Heart left ventricle (tissue), 13 donors: ENCODE measurements at regions not wholly inside any gene's neighbourhood (a gene's known extent, or its start where the extent isn't known, plus 50 kb on each side); places are given as distances from the start of the nearest gene placed in this dataset.
"Not testable (repeated sequence)": the region's sequence is repeated elsewhere in the genome, so short reads cannot be mapped to it uniquely, and the experiment has no call there.

Source experiments
- POLR2A ChIP-seq, 2 donors: fragments of 450-650 bp; IDR thresholded peaks; one replicate each; pipeline ENCODE4 v1.6.1; 2017; ENCODE audit warnings: antibody characterized with exemption in 2 of 2, mild to moderate bottlenecking in 2 of 2, moderate library complexity in 2 of 2
- TF ChIP-seq, protein P1 (sequence below), 12 donors: fragments of 200-600 bp; sonication (generic) in 4 of 12; IDR thresholded peaks; one replicate each; pipeline versions ENCODE4 v1.5.0 to v1.8.0; 2018 to 2022; ENCODE audit warnings: antibody characterized with exemption in 12 of 12, mild to moderate bottlenecking in 5 of 12
- donor health status: ischemic (EF 13 %, LVEDD 7.1; RV severe dilation, severe dysfunction).
- donor health status: DM: no; HTN: yes; CAD: no.
- donor health status: DM: no; HTN: no; CAD: no.
- donor health status: ischemic (EF 25% LVEDD 6.9; RV normal size, moderate dysfunction).
- donor health status: ischemic (EF 25% LVEDD 5.7; RV mildly dilated, moderate dysfunction).
- donor health status: ischemic (EF 35%, LVEDD 5.7; RV mildly dilated, moderate dysfunction).
- donor health status: nonischemic (EF 11% LVEDD 7.7; RV severe dilation, severe dysfunction).
- donor health status: DM: yes; HTN: yes; CAD: no.
- donor health status: PGD.
- donor health status: ischemic (EF 29% LVEDD 5.4; RV normal size, mild dysfunction).
- donor health status: nonischemic (EF 23%, LVEDD 6.1; RV moderate dilation, normal function).

GRCh38 chr9:41754403-41754802 is 374.8 kb downstream of the CNTNAP3B start:
- TF ChIP-seq, protein P1, sequence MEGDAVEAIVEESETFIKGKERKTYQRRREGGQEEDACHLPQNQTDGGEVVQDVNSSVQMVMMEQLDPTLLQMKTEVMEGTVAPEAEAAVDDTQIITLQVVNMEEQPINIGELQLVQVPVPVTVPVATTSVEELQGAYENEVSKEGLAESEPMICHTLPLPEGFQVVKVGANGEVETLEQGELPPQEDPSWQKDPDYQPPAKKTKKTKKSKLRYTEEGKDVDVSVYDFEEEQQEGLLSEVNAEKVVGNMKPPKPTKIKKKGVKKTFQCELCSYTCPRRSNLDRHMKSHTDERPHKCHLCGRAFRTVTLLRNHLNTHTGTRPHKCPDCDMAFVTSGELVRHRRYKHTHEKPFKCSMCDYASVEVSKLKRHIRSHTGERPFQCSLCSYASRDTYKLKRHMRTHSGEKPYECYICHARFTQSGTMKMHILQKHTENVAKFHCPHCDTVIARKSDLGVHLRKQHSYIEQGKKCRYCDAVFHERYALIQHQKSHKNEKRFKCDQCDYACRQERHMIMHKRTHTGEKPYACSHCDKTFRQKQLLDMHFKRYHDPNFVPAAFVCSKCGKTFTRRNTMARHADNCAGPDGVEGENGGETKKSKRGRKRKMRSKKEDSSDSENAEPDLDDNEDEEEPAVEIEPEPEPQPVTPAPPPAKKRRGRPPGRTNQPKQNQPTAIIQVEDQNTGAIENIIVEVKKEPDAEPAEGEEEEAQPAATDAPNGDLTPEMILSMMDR (IDR thresholded peaks at IDR 0.05), result not testable (repeated sequence)
- not testable (repeated sequence) for TF ChIP-seq POLR2A (IDR thresholded peaks at IDR 0.05)
